ENCODE measurements at regions not wholly inside any gene's neighbourhood (a gene's known extent, or its start where the extent isn't known, plus 50 kb on each side); places are given as distances from the start of the nearest gene placed in this dataset.

DNA sequence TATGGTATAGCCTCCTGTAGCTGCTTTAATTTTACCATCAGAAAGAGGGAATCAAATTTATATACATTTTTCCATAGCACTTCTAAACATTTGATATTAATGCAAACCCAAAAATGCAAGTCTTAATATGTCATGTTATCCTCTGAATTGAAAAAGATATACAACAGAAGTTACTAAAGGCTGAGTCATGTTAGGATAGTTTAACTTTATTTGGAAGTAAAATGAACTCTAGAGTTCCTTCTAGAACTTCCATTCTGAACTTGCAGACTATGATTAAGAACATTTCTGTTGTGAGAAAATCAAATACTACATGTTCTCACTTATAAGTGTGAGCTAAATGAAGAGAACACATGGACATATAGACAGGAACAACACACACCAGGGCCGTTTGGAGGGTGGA is 317.3 kb upstream of the PRR16 start:
- TF ChIP-seq, protein P1, sequence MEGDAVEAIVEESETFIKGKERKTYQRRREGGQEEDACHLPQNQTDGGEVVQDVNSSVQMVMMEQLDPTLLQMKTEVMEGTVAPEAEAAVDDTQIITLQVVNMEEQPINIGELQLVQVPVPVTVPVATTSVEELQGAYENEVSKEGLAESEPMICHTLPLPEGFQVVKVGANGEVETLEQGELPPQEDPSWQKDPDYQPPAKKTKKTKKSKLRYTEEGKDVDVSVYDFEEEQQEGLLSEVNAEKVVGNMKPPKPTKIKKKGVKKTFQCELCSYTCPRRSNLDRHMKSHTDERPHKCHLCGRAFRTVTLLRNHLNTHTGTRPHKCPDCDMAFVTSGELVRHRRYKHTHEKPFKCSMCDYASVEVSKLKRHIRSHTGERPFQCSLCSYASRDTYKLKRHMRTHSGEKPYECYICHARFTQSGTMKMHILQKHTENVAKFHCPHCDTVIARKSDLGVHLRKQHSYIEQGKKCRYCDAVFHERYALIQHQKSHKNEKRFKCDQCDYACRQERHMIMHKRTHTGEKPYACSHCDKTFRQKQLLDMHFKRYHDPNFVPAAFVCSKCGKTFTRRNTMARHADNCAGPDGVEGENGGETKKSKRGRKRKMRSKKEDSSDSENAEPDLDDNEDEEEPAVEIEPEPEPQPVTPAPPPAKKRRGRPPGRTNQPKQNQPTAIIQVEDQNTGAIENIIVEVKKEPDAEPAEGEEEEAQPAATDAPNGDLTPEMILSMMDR (IDR thresholded peaks at IDR 0.05) = no peak
- TF ChIP-seq EZH2 (IDR thresholded peaks at IDR 0.05; ENCODE audit: borderline replicate concordance, insufficient read depth, low read depth, low read length, poor library complexity, severe bottlenecking) = no peak

All from B cell (primary cell).